ENCODE measurements at regions not wholly inside any gene's neighbourhood (a gene's known extent, or its start where the extent isn't known, plus 50 kb on each side); places are given as distances from the start of the nearest gene placed in this dataset.

- no peak overlapping the region for H3K4me3 ChIP-seq (ENCODE audit: low read length)
- no peaks in the 10 kb centered on the region for H3K9me3 ChIP-seq (ENCODE audit: low read length)
- H3K9ac ChIP-seq (ENCODE audit: low read length): no peak overlapping the region
- no peaks in the 10 kb centered on the region for H3K9me2 ChIP-seq (ENCODE audit: insufficient read depth, low read length)
- no peaks in the 10 kb centered on the region for H3K27me3 ChIP-seq (ENCODE audit: insufficient read depth, low read depth, low read length)
- no peaks in the 10 kb centered on the region for H4K20me1 ChIP-seq (ENCODE audit: insufficient read depth)
- H3F3A ChIP-seq (ENCODE audit: insufficient read depth, low read length, poor library complexity, severe bottlenecking): no peaks in the 10 kb centered on the region
- no peak overlapping the region for H3K27ac ChIP-seq (ENCODE audit: low read length)
- H3K79me2 ChIP-seq (replicated peaks; ENCODE audit: insufficient read depth, low read length): no peaks in the 10 kb centered on the region
- no peaks in the 10 kb centered on the region for H3K36me3 ChIP-seq (ENCODE audit: insufficient read depth, low read length)
- no peak overlapping the region for H3K4me2 ChIP-seq (ENCODE audit: low read length)
- no peak overlapping the region for H2AFZ ChIP-seq (ENCODE audit: low read depth, low read length)
- TF ChIP-seq RAD21 (conservative IDR thresholded peaks at IDR 0.05): no peak
- TF ChIP-seq EZH2 (IDR thresholded peaks at IDR 0.05; ENCODE audit: borderline replicate concordance, insufficient read depth, low read length, poor library complexity, severe bottlenecking): no peak
- TF ChIP-seq MXI1 (conservative IDR thresholded peaks at IDR 0.05; ENCODE audit: poor library complexity, severe bottlenecking): no peak
- no peak for TF ChIP-seq TAF1 (IDR thresholded peaks at IDR 0.05; ENCODE audit: low read depth)
- no peak for TF ChIP-seq REST (IDR thresholded peaks at IDR 0.05; ENCODE audit: borderline replicate concordance)
- TF ChIP-seq EP300 (conservative IDR thresholded peaks at IDR 0.05; ENCODE audit: poor library complexity, severe bottlenecking): no peak
- no peak for TF ChIP-seq POLR2AphosphoS5 (IDR thresholded peaks at IDR 0.05)
- TF ChIP-seq SMC3 (conservative IDR thresholded peaks at IDR 0.05; ENCODE audit: poor library complexity): no peak
These were observed 161.0 kb downstream of the FOXB1 start for GRCh38 chr15:60165111-60165510.

- Histone ChIP-seq H3K9me2 (ENCODE audit: insufficient read depth, low read length) (no peaks in the 10 kb centered on the region), H3K9ac (ENCODE audit: low read length) (no peak overlapping the region), H3K27me3 (ENCODE audit: insufficient read depth, low read depth, low read length) (no peaks in the 10 kb centered on the region), H3F3A (ENCODE audit: insufficient read depth, low read length, poor library complexity, severe bottlenecking) (no peaks in the 10 kb centered on the region), H3K79me2 (replicated peaks; ENCODE audit: insufficient read depth, low read length) (no peaks in the 10 kb centered on the region), H2AFZ (ENCODE audit: low read depth, low read length) (no peak overlapping the region), H3K4me3 (ENCODE audit: low read length) (no peak overlapping the region), H4K20me1 (ENCODE audit: insufficient read depth) (no peaks in the 10 kb centered on the region), H3K27ac (ENCODE audit: low read length) (no peak overlapping the region), H3K36me3 (ENCODE audit: insufficient read depth, low read length) (no peaks in the 10 kb centered on the region), H3K4me2 (ENCODE audit: low read length) (no peak overlapping the region), H3K9me3 (ENCODE audit: low read length) (no peaks in the 10 kb centered on the region)
- TF ChIP-seq POLR2AphosphoS5 (IDR thresholded peaks at IDR 0.05) (no peak), RAD21 (conservative IDR thresholded peaks at IDR 0.05) (no peak), EZH2 (IDR thresholded peaks at IDR 0.05; ENCODE audit: borderline replicate concordance, insufficient read depth, low read length, poor library complexity, severe bottlenecking) (no peak), CTCF (IDR thresholded peaks at IDR 0.05; ENCODE audit: poor library complexity, severe bottlenecking) (no peak), REST (IDR thresholded peaks at IDR 0.05; ENCODE audit: borderline replicate concordance) (no peak), MXI1 (conservative IDR thresholded peaks at IDR 0.05; ENCODE audit: poor library complexity, severe bottlenecking) (no peak), SMC3 (conservative IDR thresholded peaks at IDR 0.05; ENCODE audit: poor library complexity) (no peak), EP300 (conservative IDR thresholded peaks at IDR 0.05; ENCODE audit: poor library complexity, severe bottlenecking) (no peak), TAF1 (IDR thresholded peaks at IDR 0.05; ENCODE audit: low read depth) (no peak)
These were observed 168.0 kb downstream of the FOXB1 start for GRCh38 chr15:60172143-60172542.

All from neural cell (in vitro differentiated cells).